PC-9 (cell line): ENCODE measurements at regions not wholly inside any gene's neighbourhood (a gene's known extent, or its start where the extent isn't known, plus 50 kb on each side); places are given as distances from the start of the nearest gene placed in this dataset.
"Not testable (repeated sequence)": the region's sequence is repeated elsewhere in the genome, so short reads cannot be mapped to it uniquely, and the experiment has no call there.

Experiments used
- BruUV-seq: library from RNA; stranded (reverse); fragments of 400-500 nt; replicated peaks from 2 replicates; lab custom pipeline; 2021; lab: Mats Ljungman, UMichigan
- CTCF ChIA-PET: fragments of 300-600 bp; sonication (Branson Sonifier 250); formaldehyde crosslinking; loops from one replicate; lab custom pipeline; 2022; ENCODE audit warnings: antibody characterized with exemption; lab: Charles Lee
- POLR2A ChIA-PET: fragments of 300-600 bp; sonication (Branson Sonifier 250); formaldehyde crosslinking; loops from one replicate; lab custom pipeline; 2022; ENCODE audit warnings: antibody characterized with exemption; ENCODE audit not compliant: unreplicated experiment; lab: Charles Lee
- DNase-seq, 2 experiments: peaks; one replicate each; pipeline versions ENCODE4 v3.0.0 to v3.0.0-alpha.2; 2015 to 2022; ENCODE audit warnings: mixed read lengths in 1 of 2
- H2AFZ ChIP-seq: fragments of 200-600 bp; sonication (generic); 2 replicates; pipeline ENCODE4 v1.8.1; 2017; ENCODE audit warnings: antibody characterized with exemption
- H3F3A ChIP-seq: fragments of 200-600 bp; sonication (generic); 2 replicates; pipeline ENCODE4 v1.8.1; 2017; ENCODE audit warnings: antibody characterized with exemption, mild to moderate bottlenecking, low read depth; ENCODE audit not compliant: insufficient read depth
- H3K27ac ChIP-seq: fragments of 200-600 bp; sonication (generic); 2 replicates; pipeline ENCODE4 v1.6.1; 2016; ENCODE audit warnings: mixed run types
- H3K27me3 ChIP-seq: fragments of 200-600 bp; sonication (generic); 2 replicates; pipeline ENCODE4 v1.6.1; 2016; ENCODE audit warnings: low read depth, mixed run types; ENCODE audit not compliant: insufficient read depth
- H3K36me3 ChIP-seq: fragments of 200-600 bp; sonication (generic); 2 replicates; pipeline ENCODE4 v1.6.1; 2016; ENCODE audit warnings: low read depth, mixed run types
- H3K4me1 ChIP-seq: fragments of 200-600 bp; sonication (generic); replicated peaks from 2 replicates; pipeline ENCODE4 v1.6.1; 2016; ENCODE audit warnings: mixed run types; ENCODE audit not compliant: insufficient read depth
- H3K4me2 ChIP-seq: fragments of 200-600 bp; sonication (generic); 2 replicates; pipeline ENCODE4 v1.6.1; 2017; ENCODE audit warnings: mixed run types
- H3K4me3 ChIP-seq: fragments of 200-600 bp; sonication (generic); 2 replicates; pipeline ENCODE4 v1.6.1; 2016; ENCODE audit warnings: mixed run types
- H3K79me2 ChIP-seq: fragments of 200-600 bp; sonication (generic); 2 replicates; pipeline ENCODE4 v1.6.1; 2017; ENCODE audit warnings: low read depth, mixed run types
- H3K9me2 ChIP-seq: fragments of 200-600 bp; sonication (generic); 2 replicates; pipeline ENCODE4 v1.8.1; 2017; ENCODE audit warnings: mild to moderate bottlenecking; ENCODE audit not compliant: insufficient read depth
- H3K9me3 ChIP-seq: fragments of 200-600 bp; sonication (generic); 2 replicates; pipeline ENCODE4 v1.8.1; 2016; ENCODE audit warnings: low read depth; ENCODE audit not compliant: insufficient read depth
- H4K20me1 ChIP-seq: fragments of 200-600 bp; sonication (generic); 2 replicates; pipeline ENCODE4 v1.8.1; 2017; ENCODE audit not compliant: insufficient read depth
- CTCF ChIP-seq: fragments of 200-600 bp; sonication (generic); conservative IDR thresholded peaks from 2 replicates; pipeline ENCODE4 v1.6.1; 2017; ENCODE audit warnings: mixed run types, antibody characterized with exemption, mild to moderate bottlenecking, moderate library complexity
- EZH2 ChIP-seq: fragments of 200-600 bp; sonication (generic); IDR thresholded peaks from 2 replicates; pipeline ENCODE4 v1.8.0; 2017; ENCODE audit warnings: antibody characterized with exemption, low read depth
- intact Hi-C: fragments of 100-400 bp; cut with micrococcal nuclease; formaldehyde crosslinking; loops from one replicate; pipeline ENCODE4 v1.10.0; 2022; ENCODE audit not compliant: unreplicated experiment

GRCh38 chr17:73856556-73856955 is 212.3 kb upstream of the SDK2 start:
- no peak overlapping the region for H3K4me3 ChIP-seq
- H3K4me1 ChIP-seq: no peaks in the 10 kb centered on the region
- H3K27me3 ChIP-seq: peaks cover 58% of the 10 kb centered on the region
- no peaks in the 10 kb centered on the region for H4K20me1 ChIP-seq
- no peaks in the 10 kb centered on the region for H3K79me2 ChIP-seq
- H3K9me3 ChIP-seq: no peaks in the 10 kb centered on the region
- no peak overlapping the region for H2AFZ ChIP-seq
- no peaks in the 10 kb centered on the region for H3F3A ChIP-seq
- no peak for TF ChIP-seq EZH2
- no peak for TF ChIP-seq CTCF
- BruUV-seq: no TSS peak
- H3K27ac ChIP-seq: no peak overlapping the region
- intact Hi-C loops: no loop called here
- POLR2A ChIA-PET: no interaction called here
- CTCF ChIA-PET: no interaction called here
- H3K4me2 ChIP-seq: no peak overlapping the region
- no peaks in the 10 kb centered on the region for H3K36me3 ChIP-seq
- H3K9me2 ChIP-seq: no peaks in the 10 kb centered on the region
- DNase-seq: no peak

- peaks cover 82% of the 10 kb centered on the region for H3K27me3 ChIP-seq
- H3K4me1 ChIP-seq, intact Hi-C loops, H3F3A ChIP-seq, H3K4me3 ChIP-seq, H3K27ac ChIP-seq, H3K79me2 ChIP-seq, CTCF ChIA-PET, H3K9me2 ChIP-seq, H2AFZ ChIP-seq, DNase-seq, H3K4me2 ChIP-seq, BruUV-seq, POLR2A ChIA-PET, H4K20me1 ChIP-seq, H3K9me3 ChIP-seq, H3K36me3 ChIP-seq: not testable (repeated sequence)
Observed at GRCh38 chr17:73859439-73860008, 215.3 kb upstream of the SDK2 start.

- Histone ChIP-seq H2AFZ (no peak overlapping the region), H3K9me2 (no peaks in the 10 kb centered on the region), H3K4me3 (no peak overlapping the region), H3K4me1 (no peaks in the 10 kb centered on the region), H3K79me2 (no peaks in the 10 kb centered on the region), H3K36me3 (no peaks in the 10 kb centered on the region), H3K27ac (no peak overlapping the region), H4K20me1 (no peaks in the 10 kb centered on the region), H3F3A (no peaks in the 10 kb centered on the region), H3K4me2 (no peak overlapping the region), H3K9me3 (no peaks in the 10 kb centered on the region), H3K27me3 (peaks cover 88% of the 10 kb centered on the region)
- DNase-seq: no peak
- intact Hi-C loops: no loop called here
- BruUV-seq: no TSS peak
- POLR2A ChIA-PET: no interaction called here
- CTCF ChIA-PET: no interaction called here
- TF ChIP-seq CTCF: no peak
- no peak for TF ChIP-seq EZH2
Observed at GRCh38 chr17:73861543-73861942, 217.3 kb upstream of the SDK2 start.
